Parathyroid adenoma (tissue), 2 donors: ENCODE measurements at regions not wholly inside any gene's neighbourhood (a gene's known extent, or its start where the extent isn't known, plus 50 kb on each side); places are given as distances from the start of the nearest gene placed in this dataset.
"Not testable (repeated sequence)": the region's sequence is repeated elsewhere in the genome, so short reads cannot be mapped to it uniquely, and the experiment has no call there.

ENCODE experiments used
- H2AFZ ChIP-seq: fragments of 300-600 bp; sonication (generic); one replicate; pipeline ENCODE4 v1.7.0; 2017; ENCODE audit warnings: antibody characterized with exemption, mild to moderate bottlenecking
- H3K27ac ChIP-seq: fragments of 300-600 bp; sonication (generic); one replicate; pipeline ENCODE4 v1.7.0; 2017
- H3K27me3 ChIP-seq: fragments of 300-600 bp; sonication (generic); one replicate; pipeline ENCODE4 v1.7.0; 2017; ENCODE audit warnings: low read length; ENCODE audit not compliant: control insufficient read depth, insufficient read depth
- H3K36me3 ChIP-seq: fragments of 300-600 bp; sonication (generic); one replicate; pipeline ENCODE4 v1.7.0; 2017; ENCODE audit warnings: low read length; ENCODE audit not compliant: control insufficient read depth, insufficient read depth
- H3K4me1 ChIP-seq: fragments of 300-600 bp; sonication (generic); one replicate; pipeline ENCODE4 v1.7.0; 2017; ENCODE audit warnings: control low read depth
- H3K4me2 ChIP-seq: fragments of 300-600 bp; sonication (generic); one replicate; pipeline ENCODE4 v1.7.0; 2017; ENCODE audit warnings: low read length
- H3K4me3 ChIP-seq: fragments of 300-600 bp; sonication (generic); one replicate; pipeline ENCODE4 v1.7.0; 2017; ENCODE audit warnings: low read depth, low read length
- H3K79me2 ChIP-seq: fragments of 300-600 bp; sonication (generic); one replicate; pipeline ENCODE4 v1.7.0; 2017; ENCODE audit warnings: control low read depth
- H3K9ac ChIP-seq: fragments of 300-600 bp; sonication (generic); one replicate; pipeline ENCODE4 v1.7.0; 2017; ENCODE audit warnings: mild to moderate bottlenecking
- H3K9me3 ChIP-seq: fragments of 300-600 bp; sonication (generic); one replicate; pipeline ENCODE4 v1.7.0; 2017; ENCODE audit warnings: low read length; ENCODE audit not compliant: control insufficient read depth
- CTCF ChIP-seq: fragments of 300-600 bp; sonication (generic); IDR thresholded peaks from one replicate; pipeline ENCODE4 v1.7.0; 2017; ENCODE audit warnings: antibody characterized with exemption, mild to moderate bottlenecking
- donor health status: primary hyperparathyroidism.

GRCh38 chr14:106010783-106011182 lies 484.4 kb downstream of the TMEM121 start:
- no peaks in the 10 kb centered on the region for H3K36me3 ChIP-seq
- no peak overlapping the region for H3K4me2 ChIP-seq
- no peaks in the 10 kb centered on the region for H3K79me2 ChIP-seq
- H3K9ac ChIP-seq = no peak overlapping the region
- H2AFZ ChIP-seq = no peak overlapping the region
- TF ChIP-seq CTCF = no peak
- H3K4me1 ChIP-seq = no peaks in the 10 kb centered on the region
- no peak overlapping the region for H3K27ac ChIP-seq
- H3K4me3 ChIP-seq = no peak overlapping the region
- no peaks in the 10 kb centered on the region for H3K9me3 ChIP-seq
- peaks cover 4% of the 10 kb centered on the region for H3K27me3 ChIP-seq

GRCh38 chr14:106011631-106012360 lies 485.4 kb downstream of the TMEM121 start:
- not testable (repeated sequence) for H3K27ac ChIP-seq, H3K79me2 ChIP-seq, H3K9me3 ChIP-seq, H3K9ac ChIP-seq, H3K4me2 ChIP-seq, H3K4me3 ChIP-seq, H3K4me1 ChIP-seq, H2AFZ ChIP-seq, H3K27me3 ChIP-seq, H3K36me3 ChIP-seq
- peak; percentile 35 for TF ChIP-seq CTCF

- H3K9me3 ChIP-seq, H3K4me3 ChIP-seq, H3K27ac ChIP-seq, H2AFZ ChIP-seq, H3K4me1 ChIP-seq, H3K79me2 ChIP-seq, H3K4me2 ChIP-seq, H3K27me3 ChIP-seq, H3K9ac ChIP-seq, H3K36me3 ChIP-seq: not testable (repeated sequence)
Measured at GRCh38 chr14:106012361-106012725, 486.0 kb downstream of the TMEM121 start.

DNA sequence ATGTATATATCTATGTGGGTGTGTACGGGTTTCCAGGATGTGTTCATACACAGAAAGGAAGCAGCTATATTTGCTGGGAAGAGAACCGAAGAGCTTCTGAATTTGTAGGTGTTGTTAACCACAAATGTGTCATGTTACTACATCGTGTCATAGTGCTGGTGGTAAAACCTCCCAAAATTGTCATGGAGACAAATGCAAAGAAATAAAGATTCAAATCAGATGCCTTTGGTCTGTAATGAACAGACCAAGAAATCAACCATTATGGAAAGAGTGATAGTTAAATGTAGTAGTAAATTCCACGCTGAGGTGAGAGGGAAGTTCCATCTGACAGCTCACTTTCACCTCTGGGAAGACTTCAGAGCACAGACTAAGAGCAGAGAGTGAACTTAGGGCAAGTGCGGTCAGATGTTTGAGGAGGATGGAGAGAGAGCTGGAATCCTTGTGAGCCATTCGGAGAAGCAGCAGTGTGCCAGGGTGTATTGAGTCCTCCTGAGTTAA lies 487.5 kb downstream of the TMEM121 start:
- TF ChIP-seq CTCF = no peak
- Histone ChIP-seq H3K9me3 (no peaks in the 10 kb centered on the region), H3K79me2 (no peaks in the 10 kb centered on the region), H3K4me3 (no peak overlapping the region), H2AFZ (no peak overlapping the region), H3K4me2 (no peak overlapping the region), H3K27me3 (peaks cover 4% of the 10 kb centered on the region), H3K4me1 (no peaks in the 10 kb centered on the region), H3K9ac (no peak overlapping the region), H3K27ac (no peak overlapping the region), H3K36me3 (no peaks in the 10 kb centered on the region)

- H3K27me3 ChIP-seq, H3K27ac ChIP-seq, H3K79me2 ChIP-seq, H3K4me2 ChIP-seq, H3K36me3 ChIP-seq, H3K4me3 ChIP-seq, H2AFZ ChIP-seq, H3K9ac ChIP-seq, H3K4me1 ChIP-seq, H3K9me3 ChIP-seq: not testable (repeated sequence)
Measured at GRCh38 chr14:106017952-106018351, 491.6 kb downstream of the TMEM121 start.

- H3K9ac ChIP-seq = no peak overlapping the region
- H3K4me3 ChIP-seq = no peak overlapping the region
- H3K79me2 ChIP-seq = no peaks in the 10 kb centered on the region
- no peak overlapping the region for H3K27ac ChIP-seq
- no peaks in the 10 kb centered on the region for H3K27me3 ChIP-seq
- no peaks in the 10 kb centered on the region for H3K36me3 ChIP-seq
- no peak overlapping the region for H2AFZ ChIP-seq
- H3K9me3 ChIP-seq = no peaks in the 10 kb centered on the region
- H3K4me2 ChIP-seq = no peak overlapping the region
- no peak for TF ChIP-seq CTCF
- no peaks in the 10 kb centered on the region for H3K4me1 ChIP-seq
Measured at GRCh38 chr14:106021832-106022231, 495.4 kb downstream of the TMEM121 start.

- not testable (repeated sequence) for H3K9ac ChIP-seq, H3K27ac ChIP-seq, H3K27me3 ChIP-seq, H3K4me3 ChIP-seq, H3K4me2 ChIP-seq, H3K36me3 ChIP-seq, H3K9me3 ChIP-seq, H2AFZ ChIP-seq, H3K4me1 ChIP-seq, H3K79me2 ChIP-seq
Measured at GRCh38 chr14:106022648-106023047, 496.3 kb downstream of the TMEM121 start.
